AML-193 (cell line): ENCODE measurements at regions not wholly inside any gene's neighbourhood (a gene's known extent, or its start where the extent isn't known, plus 50 kb on each side); places are given as distances from the start of the nearest gene placed in this dataset.

Source experiments
- DNase-seq, 2 experiments: peaks; one replicate each; lab custom pipeline; 2025; lab: John Stamatoyannopoulos, UW

DNA sequence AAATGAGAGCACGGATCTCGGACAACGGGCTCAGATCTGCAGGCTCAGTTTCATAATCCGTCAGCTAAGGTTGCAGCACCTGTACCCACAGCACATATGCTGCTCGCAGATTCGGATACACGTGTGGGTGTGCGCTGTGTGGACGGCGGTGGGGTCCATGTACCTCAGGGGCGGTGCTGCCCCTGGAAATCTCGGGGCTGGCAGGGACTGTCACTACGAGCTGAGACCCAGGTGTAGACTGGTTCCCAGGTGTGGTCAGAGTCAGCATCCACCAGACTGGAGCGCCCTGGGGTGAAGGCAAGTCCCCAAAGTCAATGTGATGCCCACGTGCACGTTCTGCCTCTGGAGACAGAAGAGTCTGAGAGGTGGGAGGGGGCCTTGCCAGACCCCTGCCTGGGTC, 989.3 kb downstream of the BRD1 start:
- no peak for DNase-seq

DNA sequence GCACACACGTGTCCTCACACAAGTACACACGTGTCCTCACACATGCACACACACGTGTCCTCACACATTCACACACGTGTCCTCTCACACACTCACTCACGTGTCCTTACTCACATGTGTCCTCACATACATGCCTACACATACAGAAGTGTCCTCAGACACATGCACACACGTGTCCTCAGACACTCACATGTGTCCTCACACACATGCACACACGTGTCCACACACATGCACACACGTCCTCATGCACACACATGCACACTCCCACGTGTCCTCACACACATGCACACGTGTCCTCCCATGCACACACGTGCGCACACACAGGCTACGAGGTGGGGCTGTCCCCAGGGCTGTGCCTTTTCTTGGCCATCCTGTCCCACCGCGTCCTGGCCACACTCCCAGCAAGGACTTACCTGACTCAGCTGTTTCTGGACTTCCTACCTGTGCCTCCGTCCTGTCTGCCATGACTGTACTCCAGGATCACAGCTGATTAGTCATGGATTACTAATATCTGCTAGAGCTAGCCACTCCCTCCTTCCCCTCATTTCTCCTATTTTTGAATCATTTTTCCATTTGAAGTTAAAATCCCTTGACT, 990.2 kb downstream of the BRD1 start:
- no peak for DNase-seq

DNA sequence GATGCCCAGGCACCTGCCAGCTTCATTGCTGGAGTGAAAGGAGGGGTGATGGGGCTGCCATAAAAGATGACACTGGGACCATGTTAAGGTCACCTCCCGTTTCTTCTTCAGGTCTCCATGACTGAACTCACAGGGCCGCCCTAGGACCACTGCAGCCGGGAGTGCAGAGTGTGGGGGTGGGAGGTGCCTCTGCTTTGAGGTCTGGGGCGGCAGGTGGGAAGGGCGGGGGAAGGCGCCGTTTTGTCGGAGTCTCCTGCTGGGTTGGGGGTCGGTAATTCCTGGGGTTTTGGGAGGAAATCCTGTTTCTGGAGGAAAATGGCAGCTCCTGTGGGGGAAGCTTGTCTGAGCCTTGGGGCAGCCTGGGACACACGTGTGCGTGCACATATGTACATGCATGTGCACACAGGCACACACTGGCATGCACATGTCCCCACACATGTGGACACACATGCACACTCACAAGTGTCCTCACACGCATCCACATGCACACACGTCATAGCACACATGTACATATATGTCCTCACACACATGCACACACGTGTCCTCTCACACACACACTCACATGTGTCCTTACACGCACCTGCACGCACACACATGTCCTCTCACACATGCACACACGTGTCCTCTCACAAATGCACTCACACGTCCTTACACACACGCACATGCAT, 990.9 kb downstream of the BRD1 start:
- no peak for DNase-seq

DNA sequence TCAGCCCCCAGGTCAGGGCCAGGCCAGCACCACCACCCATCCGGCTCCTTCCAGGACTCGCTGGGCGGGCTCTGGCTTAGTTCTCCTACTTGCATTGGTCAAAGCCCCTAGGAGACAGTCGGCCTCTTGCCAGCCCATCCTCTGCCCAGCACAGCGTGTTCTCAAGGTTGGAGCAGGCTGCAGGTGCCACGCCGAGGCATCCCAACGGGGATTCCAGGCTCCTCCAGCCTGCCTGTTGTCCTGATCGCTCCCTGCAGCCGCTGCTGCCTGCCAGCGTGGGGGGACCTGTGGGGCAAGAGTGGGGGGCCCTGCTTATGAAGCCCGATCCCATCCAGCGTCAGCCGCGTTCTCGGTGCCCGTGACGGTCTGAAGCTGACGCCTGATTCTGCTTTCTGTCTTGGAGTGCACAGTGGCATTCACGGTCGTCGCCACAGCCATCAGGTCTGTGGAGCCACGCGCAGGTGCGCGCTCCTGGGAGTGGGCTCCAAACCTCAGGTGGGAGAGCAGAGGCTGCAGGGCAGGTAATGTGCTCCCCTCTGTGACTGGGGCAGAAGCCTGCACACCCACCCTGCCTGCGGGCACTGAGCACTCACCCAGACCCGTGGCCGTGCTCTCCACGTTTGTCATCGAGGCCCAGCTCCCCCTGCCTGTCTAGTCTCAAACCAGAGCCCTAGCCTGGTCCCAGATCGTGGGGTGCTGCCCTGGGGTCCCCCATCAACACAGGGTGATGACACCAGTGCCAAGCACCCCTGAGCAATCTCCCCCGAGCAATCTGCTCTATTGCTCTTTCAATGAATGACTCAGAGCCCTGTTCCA, 991.6 kb downstream of the BRD1 start:
- no peak for DNase-seq

DNA sequence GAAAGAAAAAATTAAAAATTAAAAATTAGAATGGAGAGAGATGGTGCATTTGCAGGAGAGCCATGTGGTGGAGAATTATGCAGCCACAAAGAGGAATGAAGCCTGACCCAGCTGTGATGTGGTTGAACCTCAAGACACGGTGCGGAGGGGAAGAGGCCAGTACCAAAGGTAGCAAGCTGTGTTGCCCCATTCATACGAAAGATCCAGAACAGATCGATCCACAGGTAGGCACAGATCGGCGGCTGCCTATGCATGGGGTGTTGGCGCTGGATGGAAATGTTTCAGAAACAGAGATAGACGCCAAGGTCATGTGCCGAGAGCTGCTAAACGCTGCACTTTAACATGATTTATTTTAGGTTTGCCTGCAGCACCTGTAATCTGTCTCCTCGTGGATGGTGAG, 992.3 kb downstream of the BRD1 start:
- DNase-seq, result no peak

DNA sequence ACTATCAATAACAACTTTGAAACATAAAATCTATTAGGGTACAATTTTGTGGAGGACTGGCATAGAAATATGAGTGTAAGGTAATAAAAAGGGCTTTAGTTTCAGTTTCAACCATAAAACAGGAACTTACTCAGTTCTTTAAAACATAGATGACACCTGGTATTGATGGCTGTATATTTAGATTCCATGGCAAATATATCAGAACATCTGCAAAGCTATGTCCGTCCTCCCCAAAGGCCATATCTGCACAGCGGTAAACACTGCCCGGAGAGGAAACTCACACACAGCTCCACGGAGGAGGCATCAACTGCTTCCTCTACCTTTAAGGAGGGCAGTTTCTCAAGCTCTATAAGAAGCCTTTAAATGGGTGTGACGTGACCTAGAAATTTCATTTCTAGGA, 993.3 kb downstream of the BRD1 start:
- no peak for DNase-seq

DNA sequence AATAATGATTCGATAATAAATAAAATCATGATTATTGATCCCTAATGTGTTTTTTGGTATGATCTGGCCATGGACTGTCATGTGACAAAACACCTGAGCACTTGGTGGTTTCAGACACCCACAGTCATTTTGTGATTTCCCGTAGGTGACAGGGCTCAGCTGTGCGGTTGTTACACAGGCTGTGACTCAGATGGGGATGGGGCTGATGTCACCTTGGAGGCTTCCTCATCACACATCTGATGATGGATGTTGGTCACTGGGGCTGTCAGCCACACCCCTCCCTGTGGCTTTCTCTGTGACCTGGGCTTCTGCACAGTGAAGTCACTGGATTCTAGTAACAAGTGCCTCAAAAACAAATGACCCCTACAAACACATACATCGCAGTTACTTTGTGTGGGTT, 995.1 kb downstream of the BRD1 start:
- no peak for DNase-seq

DNA sequence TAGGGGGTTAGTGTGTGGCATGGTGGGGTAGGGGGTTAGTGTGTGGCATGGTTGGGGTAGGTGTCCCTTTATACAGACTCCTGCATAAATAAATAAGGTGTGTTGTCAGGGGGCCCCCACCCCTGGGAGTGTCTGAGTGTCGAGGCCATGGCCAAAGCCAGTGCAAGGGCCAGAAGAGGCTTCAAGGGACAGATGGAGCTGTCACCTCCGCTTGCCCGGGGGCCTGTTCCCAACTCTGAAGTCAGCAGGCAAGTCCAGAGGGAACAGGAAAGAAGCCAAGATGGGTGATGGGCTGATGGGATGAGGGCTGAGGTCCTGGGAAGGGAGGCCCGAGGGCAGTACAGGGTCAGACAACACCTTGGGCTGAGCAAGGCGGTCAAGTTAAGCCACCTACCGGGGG, 997.8 kb downstream of the BRD1 start:
- DNase-seq, result no peak

DNA sequence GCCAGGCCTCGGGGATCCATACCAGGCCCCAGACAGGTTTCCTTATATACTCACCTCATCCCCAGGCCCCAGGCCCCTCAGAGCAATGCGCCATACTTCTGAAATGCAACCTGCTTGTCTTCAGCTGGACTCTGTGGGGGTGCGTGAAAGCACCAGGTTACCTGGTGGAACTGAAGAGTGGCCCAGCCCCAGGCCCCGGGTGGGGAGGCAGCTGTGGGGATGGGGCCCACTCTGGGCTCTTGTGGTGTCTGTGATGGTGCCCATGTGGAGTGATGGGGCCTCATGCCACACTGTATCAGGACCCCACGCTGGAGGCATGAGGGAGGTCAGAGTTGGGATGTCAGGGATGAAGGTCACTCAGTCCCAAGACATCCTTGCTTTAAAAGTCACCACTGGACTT, 999.0 kb downstream of the BRD1 start:
- no peak for DNase-seq

DNA sequence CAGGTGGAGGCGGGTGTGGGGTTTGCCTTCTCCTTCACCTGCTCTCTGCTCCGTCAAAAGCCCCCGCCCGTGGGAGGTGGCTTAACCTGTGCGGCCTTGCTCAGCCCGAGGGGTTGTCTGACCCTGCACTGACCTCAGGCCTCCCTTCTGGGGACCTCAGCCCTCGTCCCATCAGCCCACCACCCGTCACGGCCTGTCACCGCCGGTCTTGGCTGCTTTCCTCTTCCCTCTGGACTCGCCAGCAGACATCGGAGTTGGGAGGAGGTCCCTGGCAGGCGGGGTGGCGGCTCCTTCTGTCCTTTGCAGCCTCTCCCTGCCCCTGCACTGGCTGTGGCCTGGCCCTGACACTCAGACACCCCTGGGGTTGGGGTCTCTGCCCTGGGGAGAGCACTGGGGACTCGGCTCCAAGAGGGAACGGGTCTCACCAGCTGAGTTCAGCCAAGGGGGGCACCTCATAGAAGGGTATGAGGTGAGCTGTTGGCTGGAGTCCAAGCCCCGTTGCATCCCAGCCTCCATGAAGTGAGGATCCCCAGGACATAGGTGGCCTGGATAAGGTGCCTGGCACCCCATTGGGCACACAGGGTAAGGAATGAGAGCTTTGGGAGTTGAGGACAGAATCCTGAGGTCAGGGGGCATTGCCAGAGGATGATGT, 999.6 kb downstream of the BRD1 start:
- no peak for DNase-seq

DNA sequence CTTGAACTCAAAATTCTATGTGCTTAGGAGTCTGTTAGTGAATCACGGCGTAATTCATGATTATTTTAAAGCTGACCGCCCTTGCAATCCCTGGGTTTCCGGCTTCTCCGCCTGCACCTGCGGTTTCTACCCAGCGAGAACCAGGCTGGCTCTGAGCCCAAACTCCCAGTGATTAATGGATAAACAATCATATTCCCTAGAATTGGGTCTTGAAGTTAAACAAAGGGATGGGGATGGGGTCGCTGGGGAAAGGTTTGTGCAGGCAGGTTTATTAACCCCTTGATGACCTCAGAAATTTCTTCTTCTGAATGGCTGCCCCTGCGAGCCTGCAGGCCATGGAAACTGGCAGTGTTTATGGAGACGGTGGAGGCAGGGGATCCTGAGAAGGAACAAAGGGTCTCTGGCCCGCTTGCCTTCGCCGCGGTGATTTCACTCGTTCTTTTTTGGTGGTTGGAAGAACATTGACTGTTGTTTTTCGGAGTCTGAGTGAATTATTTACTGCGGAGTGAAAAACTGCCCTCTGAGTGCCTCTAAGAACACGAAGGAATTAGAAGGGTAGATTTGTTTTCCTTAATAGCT, 1000.3 kb downstream of the BRD1 start:
- DNase-seq, result no peak

DNA sequence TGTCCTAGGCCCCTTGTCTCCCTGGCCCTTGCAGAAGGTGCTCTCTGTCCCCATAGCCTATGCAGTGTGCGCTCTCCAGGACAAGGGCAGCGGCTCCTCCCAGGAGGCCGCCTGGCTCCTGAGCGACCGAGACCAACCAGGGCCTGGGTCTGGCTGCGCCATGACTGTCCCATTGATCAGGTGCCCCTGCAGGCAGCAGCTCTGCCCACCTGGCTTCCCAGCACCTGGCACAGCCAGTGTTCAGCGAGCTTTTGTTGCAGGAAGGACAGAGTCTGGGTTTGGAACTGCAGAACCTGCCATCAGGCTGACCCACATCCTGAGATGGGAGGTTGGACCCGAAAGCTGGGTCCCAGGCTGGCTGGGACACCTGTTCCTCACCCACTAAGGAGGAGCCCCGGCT, 1001.1 kb downstream of the BRD1 start:
- DNase-seq, result no peak

DNA sequence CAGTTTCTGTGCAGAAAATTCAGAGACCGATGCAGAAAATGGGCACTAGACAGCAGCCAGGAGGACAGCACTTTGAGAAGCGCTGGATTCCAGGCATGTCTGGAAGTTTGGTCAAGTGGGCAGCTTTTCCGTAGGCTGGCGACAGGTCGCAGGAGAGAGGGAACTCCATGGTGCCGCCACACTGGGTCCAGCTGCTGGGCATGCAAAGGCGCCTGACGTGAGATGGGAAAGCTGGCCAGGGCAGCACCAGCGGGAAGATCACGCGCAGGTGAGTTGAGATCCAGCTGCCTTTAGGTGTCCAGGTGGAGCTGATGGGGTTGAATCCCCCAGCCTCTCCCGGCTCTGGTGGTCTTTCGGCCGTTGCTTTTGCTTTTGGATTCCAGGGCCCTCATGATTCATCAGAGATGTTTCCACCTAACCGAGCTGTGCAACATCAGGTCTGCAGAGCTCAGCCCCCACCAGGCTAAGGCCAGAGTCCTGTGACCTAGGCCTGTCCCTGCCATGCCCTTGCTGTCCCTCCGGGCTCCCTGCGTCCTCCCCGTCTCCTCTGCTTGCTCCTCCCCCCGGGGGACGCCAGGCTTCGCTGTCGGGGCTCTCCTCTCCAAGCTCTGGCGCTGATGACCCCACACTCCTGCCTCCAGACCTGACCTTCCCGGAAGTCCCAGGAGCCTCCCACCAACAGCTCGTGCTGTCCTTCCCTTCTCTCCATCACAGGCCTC, 1001.7 kb downstream of the BRD1 start:
- no peak for DNase-seq

DNA sequence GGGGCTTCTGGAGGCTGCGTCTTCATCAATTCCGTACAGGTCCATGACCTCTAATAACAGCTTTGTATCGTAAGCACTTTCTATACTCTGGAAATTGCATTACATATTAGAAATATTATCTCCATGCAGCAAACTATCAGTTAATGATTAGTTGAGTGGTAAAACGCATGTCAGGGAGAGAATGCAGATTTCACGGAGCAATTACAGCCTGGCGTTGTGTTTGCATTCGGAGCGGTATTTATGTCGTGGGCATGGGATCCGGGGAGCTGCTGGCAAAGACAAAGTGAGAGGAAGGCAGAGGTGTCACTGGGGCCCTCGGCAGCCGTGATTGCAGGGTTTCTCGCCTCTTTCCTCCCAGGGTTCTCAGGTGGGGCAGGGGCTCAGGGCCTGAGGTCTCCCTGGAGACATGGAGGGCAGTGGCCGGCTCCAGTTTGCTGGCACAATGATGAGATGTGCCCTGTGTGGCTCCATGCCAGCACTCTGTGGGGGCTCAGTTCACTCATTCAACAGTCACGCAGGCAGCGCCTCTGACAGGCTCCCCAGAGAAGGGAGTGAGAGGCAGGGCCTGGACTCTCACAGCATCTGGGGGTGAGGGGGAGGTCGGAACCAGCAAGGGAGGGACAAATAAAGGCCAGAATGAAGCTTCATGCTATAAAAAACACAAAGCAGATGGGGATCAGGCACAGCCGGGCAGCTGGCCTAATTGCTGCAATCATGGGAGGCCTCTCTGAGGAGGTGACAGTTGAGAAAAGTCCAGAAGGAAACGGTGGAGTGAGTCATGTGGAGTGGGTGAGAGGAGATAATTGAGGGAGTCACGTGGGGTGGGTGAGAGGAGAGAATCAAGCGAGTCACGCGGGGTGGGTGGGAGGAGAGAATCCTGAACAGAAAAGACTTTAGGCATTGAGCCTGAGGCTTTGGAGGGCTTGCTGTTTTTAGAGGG, 1002.7 kb downstream of the BRD1 start:
- DNase-seq, result no peak

DNA sequence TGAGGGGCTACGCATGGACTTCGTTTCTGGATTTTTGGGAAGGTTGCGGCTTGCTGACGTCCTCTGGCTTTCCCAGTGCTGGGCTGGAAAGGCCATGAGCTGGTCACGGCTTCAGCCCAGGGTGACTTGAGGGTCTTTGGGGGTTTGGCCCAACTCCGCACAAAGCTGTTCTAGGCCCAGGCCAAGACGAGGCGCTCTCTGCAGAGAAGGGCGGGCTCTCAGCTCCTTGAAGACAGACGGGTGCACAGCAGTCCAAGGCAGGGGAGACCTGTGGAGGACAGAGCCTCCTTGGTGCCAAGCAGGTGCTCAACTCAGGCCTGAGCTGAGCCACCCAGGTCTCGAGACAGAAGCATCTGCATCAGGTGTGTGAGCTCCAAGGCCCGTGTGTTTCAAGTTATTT, 1003.7 kb downstream of the BRD1 start:
- DNase-seq, result no peak

DNA sequence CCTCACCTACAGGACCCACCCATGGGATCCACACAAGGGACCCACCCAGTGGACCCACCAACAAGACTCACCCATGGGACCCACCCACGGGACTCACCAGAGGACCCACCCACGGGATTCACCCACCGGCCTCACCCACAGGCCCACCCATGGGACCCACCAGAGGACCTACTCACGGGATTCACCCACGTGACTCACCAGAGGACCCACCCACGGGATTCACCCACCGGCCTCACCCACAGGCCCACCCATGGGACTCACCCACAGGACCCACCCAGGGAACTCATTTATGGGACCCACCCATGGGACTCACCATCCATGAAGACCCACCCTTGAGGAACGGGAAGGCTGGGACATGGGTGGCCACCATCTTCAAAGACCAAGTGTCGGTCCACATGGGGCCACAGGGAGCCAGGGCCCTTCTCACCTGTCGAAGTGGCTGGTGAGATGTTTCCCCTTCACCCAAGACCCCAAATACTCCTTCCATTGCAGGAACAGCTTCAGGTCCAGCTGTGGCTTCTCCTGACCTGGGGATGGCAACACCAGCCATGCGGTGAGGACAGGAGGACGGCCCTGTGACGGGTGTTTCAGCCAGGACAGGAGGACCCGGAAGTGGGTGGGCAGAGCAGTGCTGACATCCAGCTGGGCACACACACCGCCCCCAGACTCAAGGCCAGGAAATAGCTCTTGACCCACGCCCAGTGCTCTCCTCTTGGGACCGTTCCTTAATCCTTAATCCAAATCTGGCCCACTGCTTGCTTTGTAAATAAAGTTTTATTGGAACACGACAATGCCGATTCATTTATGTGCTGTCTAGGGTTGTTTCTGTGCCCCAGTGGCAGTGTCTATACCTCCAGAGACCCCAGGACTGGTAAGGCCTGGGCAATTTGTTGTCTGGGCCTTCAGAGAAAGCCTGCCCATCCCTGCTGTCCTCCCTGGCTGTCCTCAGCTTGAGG, 1005.1 kb downstream of the BRD1 start:
- no peak for DNase-seq

DNA sequence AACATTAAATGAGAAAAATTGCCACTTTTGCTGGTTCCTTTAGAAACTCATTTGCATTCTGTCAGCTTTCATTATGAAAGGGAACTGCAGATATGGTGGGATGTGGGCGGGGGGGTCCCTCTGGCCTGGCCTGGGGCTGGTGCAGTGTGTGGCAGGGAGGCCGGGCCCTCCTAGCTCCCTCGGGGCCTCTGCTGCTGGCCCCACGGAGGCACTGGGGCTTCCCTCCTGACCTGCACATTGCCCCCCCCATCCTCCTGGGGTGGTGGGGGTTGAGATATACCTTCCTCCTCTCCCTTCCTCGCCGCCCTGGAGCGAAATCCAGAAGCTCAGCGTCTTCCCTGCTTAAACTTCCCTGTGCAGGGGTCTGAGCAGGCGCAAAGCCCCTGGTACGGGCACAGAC, 1005.9 kb downstream of the BRD1 start:
- no peak for DNase-seq

DNA sequence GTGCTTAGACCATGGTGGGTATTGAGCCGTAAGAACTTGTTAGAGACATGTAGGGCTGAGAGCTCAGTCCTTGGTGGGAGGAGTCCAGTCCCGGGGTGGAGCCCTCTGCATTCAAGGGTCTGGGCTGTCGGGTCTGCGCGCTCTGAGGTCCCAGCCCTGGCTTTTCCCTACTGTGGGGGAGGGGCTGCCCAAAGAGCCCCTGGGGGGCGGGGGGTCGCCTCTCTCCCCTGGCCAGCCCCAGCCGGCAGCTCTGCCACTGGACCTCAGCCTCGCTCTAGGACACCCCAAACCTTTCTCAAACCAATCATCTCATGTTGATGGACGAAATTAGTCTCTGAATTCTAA, 1006.4 kb downstream of the BRD1 start:
- DNase-seq, result no peak

DNA sequence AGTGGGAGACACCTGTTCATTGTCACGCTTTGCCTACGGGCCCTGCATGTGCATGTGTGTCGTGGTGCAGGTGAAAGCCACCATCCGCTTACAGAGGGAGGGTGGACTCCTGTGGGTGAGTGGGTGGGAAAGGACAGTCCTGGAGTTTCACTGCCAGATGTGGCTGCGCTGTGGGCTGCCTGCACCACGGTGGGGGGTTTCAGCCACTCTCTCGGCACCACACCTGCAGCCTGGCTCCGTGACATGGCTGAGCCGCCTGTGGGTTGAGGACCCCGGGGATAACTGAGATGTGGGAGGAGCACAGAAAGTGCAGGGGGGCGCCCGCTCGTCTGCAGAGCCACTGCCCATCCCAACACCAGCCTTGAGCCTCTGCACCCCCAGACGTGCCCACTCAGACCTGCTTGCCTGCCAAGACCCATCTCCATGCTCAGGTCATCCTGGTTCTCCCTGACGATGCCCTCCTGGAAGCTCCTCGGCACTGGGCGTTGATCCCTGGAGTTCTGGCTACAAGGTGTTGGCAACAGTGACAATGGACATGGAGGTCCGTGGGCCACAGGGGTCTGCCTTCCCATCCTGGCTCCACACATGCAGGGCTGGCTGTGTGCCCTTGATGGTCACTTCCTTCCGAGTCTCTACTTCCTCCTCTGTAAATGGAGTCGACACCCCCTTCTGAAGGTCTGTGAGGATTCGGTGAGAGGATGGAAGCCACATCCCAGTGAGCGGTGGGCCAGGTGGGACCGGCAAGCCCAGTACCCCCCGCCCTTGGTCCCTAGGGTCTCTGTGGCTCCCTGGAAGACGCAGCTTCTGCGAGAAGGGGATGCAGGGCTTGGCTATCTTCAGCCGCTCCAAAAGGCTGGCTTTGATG, 1007.0 kb downstream of the BRD1 start:
- no peak for DNase-seq
